Heart right ventricle (tissue), 16 donors: ENCODE measurements at regions not wholly inside any gene's neighbourhood (a gene's known extent, or its start where the extent isn't known, plus 50 kb on each side); places are given as distances from the start of the nearest gene placed in this dataset.
A peak's percentile ranks its signal among the peaks of the same experiment; 100 is the strongest.

Experiments used
- ATAC-seq, 8 donors: fragments of 200-7000 bp; cut with Tn5 transposase; one replicate each; pipeline ENCODE4 v1.9.1; 2020; ENCODE audit warnings: mild to moderate bottlenecking in 8 of 8, moderate library complexity in 8 of 8, moderate number of reproducible peaks in 1 of 8
- DNase-seq, 2 donors: peaks; one replicate each; pipeline ENCODE4 v3.0.0-alpha.2; 2020
- H3K27ac ChIP-seq, 10 donors: fragments of 200-600 bp; sonication (generic) in 2 of 10; one replicate each; pipeline versions ENCODE4 v1.5.0 to v1.8.0; 2020 to 2022; ENCODE audit warnings: mild to moderate bottlenecking in 3 of 10
- H3K27me3 ChIP-seq, 7 donors: fragments of 200-600 bp; one replicate each; pipeline ENCODE4 v1.8.0; 2021 to 2022; ENCODE audit warnings: mild to moderate bottlenecking in 2 of 7
- H3K36me3 ChIP-seq, 9 donors: fragments of 200-600 bp; sonication (generic) in 1 of 9; one replicate each; pipeline versions ENCODE4 v1.5.0 to v1.8.0; 2020 to 2022; ENCODE audit warnings: mild to moderate bottlenecking in 2 of 9
- H3K4me1 ChIP-seq, 9 donors: fragments of 200-600 bp; sonication (generic) in 1 of 9; one replicate each; pipeline versions ENCODE4 v1.5.0 to v1.8.0; 2020 to 2022; ENCODE audit warnings: mild to moderate bottlenecking in 4 of 9
- H3K4me3 ChIP-seq, 10 donors: fragments of 200-600 bp; sonication (generic) in 2 of 10; one replicate each; pipeline versions ENCODE4 v1.5.0 to v1.8.0; 2020 to 2022; ENCODE audit warnings: mild to moderate bottlenecking in 7 of 10, moderate library complexity in 2 of 10
- H3K9me3 ChIP-seq, 11 donors: fragments of 200-600 bp in 10 of 11; sonication (generic) in 2 of 11; one replicate each; pipeline versions ENCODE4 v1.5.0 to v1.8.0; 2013 to 2022; ENCODE audit warnings: mild to moderate bottlenecking in 2 of 11, control low read depth in 1 of 11, moderate library complexity in 1 of 11
- CTCF ChIP-seq, 9 donors: fragments of 200-600 bp; sonication (generic) in 2 of 9; IDR thresholded peaks; one replicate each; pipeline versions ENCODE4 v1.5.0 to v1.8.0; 2021 to 2022; ENCODE audit warnings: antibody characterized with exemption in 9 of 9, mild to moderate bottlenecking in 5 of 9, moderate library complexity in 1 of 9
- whole genome bisulfite sequencing, 2 donors: extraction: QIAGEN DNeasy Blood & Tissue Kit; methylation state at CpG; one replicate each; pipeline ENCODE4 v1.1.7; 2013; ENCODE audit warnings: inconsistent platforms in 1 of 2; 5-methylcytosine and 5-hydroxymethylcytosine counted together
- intact Hi-C, 10 donors: fragments of 100-400 bp; cut with DNase I; formaldehyde crosslinking; loops; one replicate each; pipeline versions ENCODE4 v1.11.1 to v1.14.2; 2022
- donor health status: Arrhythmogenic right ventricular cardiomyopathy.
- donor health status: ischemic (EF 13 %, LVEDD 7.1; RV severe dilation, severe dysfunction).
- donor health status: healthy with polysubstance abuse.
- donor health status: DM: no; HTN: yes; CAD: no.
- donor health status: DM: no; HTN: no; CAD: no.
- donor health status: ischemic (EF 25% LVEDD 6.9; RV normal size, moderate dysfunction).
- donor health status: ischemic (EF 25% LVEDD 5.7; RV mildly dilated, moderate dysfunction).
- donor health status: healthy.
- donor health status: DM: yes; HTN: yes; CAD: no.
- donor health status: Ischemic cardiomyopathy.
- donor health status: ischemic (EF 35%, LVEDD 5.7; RV mildly dilated, moderate dysfunction).
- donor health status: nonischemic (EF 11% LVEDD 7.7; RV severe dilation, severe dysfunction).
- donor health status: DM: yes; HTN: yes; CAD: no.
- donor health status: PGD.
- donor health status: ischemic (EF 29% LVEDD 5.4; RV normal size, mild dysfunction).
- donor health status: nonischemic (EF 23%, LVEDD 6.1; RV moderate dilation, normal function).

GRCh38 chr11:122330279-122330965 lies 214.4 kb upstream of the BLID start:
- H3K36me3 ChIP-seq: no peaks in the 10 kb centered on the region
- H3K4me3 ChIP-seq: no peak overlapping the region
- WGBS, 2 donors: 83 to 91% methylated on average over 5 of the region's 5 CpGs
- H3K27ac ChIP-seq: no peak overlapping the region
- DNase-seq: no peak
- no peak for TF ChIP-seq CTCF (IDR thresholded peaks at IDR 0.05)
- intact Hi-C loops: no loop called here
- peaks cover 0 to 14% (median 4%) of the 10 kb centered on the region in 9 donors for H3K4me1 ChIP-seq
- ATAC-seq: peak in 1 of 8 donors; percentile 39
- no peaks in the 10 kb centered on the region for H3K9me3 ChIP-seq
- H3K27me3 ChIP-seq: no peaks in the 10 kb centered on the region

- DNase-seq (no peak), ATAC-seq (no peak)
- no peaks in the 10 kb centered on the region for H3K27me3 ChIP-seq
- WGBS, 2 donors: 59 to 66% methylated on average over 2 of the region's 2 CpGs
- no peak overlapping the region for H3K4me3 ChIP-seq
- intact Hi-C loops: no loop called here
- TF ChIP-seq CTCF (IDR thresholded peaks at IDR 0.05): no peak
- no peak overlapping the region for H3K27ac ChIP-seq
- no peaks in the 10 kb centered on the region for H3K36me3 ChIP-seq
- H3K9me3 ChIP-seq: no peaks in the 10 kb centered on the region
- peaks cover 0 to 13% (median 0%) of the 10 kb centered on the region in 9 donors for H3K4me1 ChIP-seq
These were observed 211.5 kb upstream of the BLID start for GRCh38 chr11:122327528-122327927.

- DNase-seq (no peak), ATAC-seq (peak in 1 of 8 donors; percentile 65)
- intact Hi-C loops: no loop called here
- peak overlapping the region in 1 of 10 donors; percentile 21 for H3K27ac ChIP-seq
- WGBS, 2 donors: 71 to 79% methylated on average over 7 of the region's 7 CpGs
- no peak overlapping the region for H3K4me3 ChIP-seq
- peaks cover 0 to 28% (median 6%) of the 10 kb centered on the region in 9 donors for H3K4me1 ChIP-seq
- no peak for TF ChIP-seq CTCF (IDR thresholded peaks at IDR 0.05)
- no peaks in the 10 kb centered on the region for H3K27me3 ChIP-seq
- H3K9me3 ChIP-seq: no peaks in the 10 kb centered on the region
- H3K36me3 ChIP-seq: no peaks in the 10 kb centered on the region
These were observed 207.9 kb upstream of the BLID start for GRCh38 chr11:122323754-122324421.

GRCh38 chr11:122322329-122322728 lies 206.3 kb upstream of the BLID start:
- Histone ChIP-seq H3K9me3 (no peaks in the 10 kb centered on the region), H3K27ac (peak overlapping the region in 2 of 10 donors; percentile 24 to 29), H3K4me1 (peaks cover 0 to 38% (median 8%) of the 10 kb centered on the region in 9 donors), H3K27me3 (no peaks in the 10 kb centered on the region), H3K36me3 (no peaks in the 10 kb centered on the region), H3K4me3 (peak overlapping the region in 3 of 10 donors; percentile 7 to 19 (median 18))
- intact Hi-C loops: no loop called here
- DNase-seq: no peak
- peak in 3 of 8 donors; percentile 18 to 56 (median 43) for ATAC-seq
- WGBS, 2 donors: 39 to 61% methylated on average over 3 of the region's 3 CpGs
- no peak for TF ChIP-seq CTCF (IDR thresholded peaks at IDR 0.05)
